ENCODE measurements at regions not wholly inside any gene's neighbourhood (a gene's known extent, or its start where the extent isn't known, plus 50 kb on each side); places are given as distances from the start of the nearest gene placed in this dataset.

DNA sequence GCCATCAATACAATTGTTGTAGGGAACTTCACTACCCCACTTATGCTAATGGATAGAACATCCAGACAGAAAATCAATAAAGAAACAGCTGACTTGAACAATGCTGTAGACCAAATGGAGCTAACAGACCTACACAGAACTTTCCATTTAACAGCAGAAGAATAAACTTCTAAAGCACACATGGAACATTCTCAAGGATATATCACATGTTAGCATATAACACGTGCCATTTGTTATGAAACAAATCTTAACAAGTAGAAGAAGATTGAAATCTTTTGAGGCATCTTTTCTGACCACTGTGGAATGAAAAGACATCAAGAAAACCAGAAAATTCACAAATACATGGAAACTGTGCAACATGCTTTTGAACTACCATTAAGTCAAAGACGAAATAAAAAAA, 62.5 kb upstream of the RNU6-8 start:
- peaks cover 9% of the 10 kb centered on the region; the same call in 1 of the 2 replicates for H3K9me3 ChIP-seq (ENCODE audit: insufficient read depth, low read length)
- TF ChIP-seq, protein P1, sequence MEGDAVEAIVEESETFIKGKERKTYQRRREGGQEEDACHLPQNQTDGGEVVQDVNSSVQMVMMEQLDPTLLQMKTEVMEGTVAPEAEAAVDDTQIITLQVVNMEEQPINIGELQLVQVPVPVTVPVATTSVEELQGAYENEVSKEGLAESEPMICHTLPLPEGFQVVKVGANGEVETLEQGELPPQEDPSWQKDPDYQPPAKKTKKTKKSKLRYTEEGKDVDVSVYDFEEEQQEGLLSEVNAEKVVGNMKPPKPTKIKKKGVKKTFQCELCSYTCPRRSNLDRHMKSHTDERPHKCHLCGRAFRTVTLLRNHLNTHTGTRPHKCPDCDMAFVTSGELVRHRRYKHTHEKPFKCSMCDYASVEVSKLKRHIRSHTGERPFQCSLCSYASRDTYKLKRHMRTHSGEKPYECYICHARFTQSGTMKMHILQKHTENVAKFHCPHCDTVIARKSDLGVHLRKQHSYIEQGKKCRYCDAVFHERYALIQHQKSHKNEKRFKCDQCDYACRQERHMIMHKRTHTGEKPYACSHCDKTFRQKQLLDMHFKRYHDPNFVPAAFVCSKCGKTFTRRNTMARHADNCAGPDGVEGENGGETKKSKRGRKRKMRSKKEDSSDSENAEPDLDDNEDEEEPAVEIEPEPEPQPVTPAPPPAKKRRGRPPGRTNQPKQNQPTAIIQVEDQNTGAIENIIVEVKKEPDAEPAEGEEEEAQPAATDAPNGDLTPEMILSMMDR (IDR thresholded peaks at IDR 0.05; ENCODE audit: insufficient read depth, low read length, poor library complexity, severe bottlenecking) = no peak
- no peak for TF ChIP-seq EZH2phosphoT487 (conservative IDR thresholded peaks at IDR 0.05; ENCODE audit: low read length)
- H3K27ac ChIP-seq (ENCODE audit: low read depth, low read length) = no peak overlapping the region
- H3K4me2 ChIP-seq (ENCODE audit: low read depth, low read length, poor library complexity, severe bottlenecking) = no peak overlapping the region
- H3K9me2 ChIP-seq (replicated peaks; ENCODE audit: insufficient read depth, low read length) = no peaks in the 10 kb centered on the region
- no peak overlapping the region for H3K9ac ChIP-seq (ENCODE audit: low read length)
- H3K4me3 ChIP-seq (ENCODE audit: insufficient read depth, low read length, poor library complexity, severe bottlenecking) = no peak overlapping the region
- no peaks in the 10 kb centered on the region for H3F3A ChIP-seq (ENCODE audit: insufficient read depth)
- no peaks in the 10 kb centered on the region for H3K27me3 ChIP-seq (ENCODE audit: low read length)
- no peaks in the 10 kb centered on the region for H4K20me1 ChIP-seq (ENCODE audit: low read depth, low read length)
- no peak overlapping the region for H2AFZ ChIP-seq (ENCODE audit: low read depth, low read length, severe bottlenecking)
- H3K36me3 ChIP-seq (ENCODE audit: low read length) = 0 out of 2 replicates have a peak, but pooled peaks cover 5% of the 10 kb centered on the region
- no peaks in the 10 kb centered on the region for H3K79me2 ChIP-seq (ENCODE audit: insufficient read depth, low read length)

DNA sequence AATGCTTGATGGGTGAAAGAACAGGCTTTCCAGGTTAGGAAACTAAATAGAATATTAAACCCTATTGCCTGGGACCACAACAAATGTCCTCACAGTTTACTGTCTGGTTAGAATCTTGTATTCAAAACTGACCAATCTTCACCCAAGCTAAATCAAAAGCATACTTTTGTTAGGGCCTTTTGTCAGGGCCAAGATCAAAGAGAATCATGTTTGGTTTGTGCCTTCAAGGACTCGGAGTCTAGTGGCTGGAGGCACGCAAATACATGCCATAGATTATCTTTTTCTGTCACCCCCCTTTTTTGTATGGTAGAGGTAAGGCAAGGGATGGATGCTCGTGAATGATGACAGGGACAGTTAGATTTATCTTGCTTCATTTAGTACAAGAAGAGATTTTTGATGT, 51.1 kb upstream of the AKAP6 start:
- H3K4me3 ChIP-seq (ENCODE audit: insufficient read depth, low read length, poor library complexity, severe bottlenecking) = no peak overlapping the region

More for the DNA sequence above, 51.1 kb upstream of the AKAP6 start:
- H3F3A ChIP-seq (ENCODE audit: insufficient read depth) = no peaks in the 10 kb centered on the region
- H3K27me3 ChIP-seq (ENCODE audit: low read length) = no peaks in the 10 kb centered on the region
- no peaks in the 10 kb centered on the region for H3K9me2 ChIP-seq (replicated peaks; ENCODE audit: insufficient read depth, low read length)
- H4K20me1 ChIP-seq (ENCODE audit: low read depth, low read length) = no peaks in the 10 kb centered on the region
- TF ChIP-seq EZH2phosphoT487 (conservative IDR thresholded peaks at IDR 0.05; ENCODE audit: low read length) = no peak
- TF ChIP-seq, protein P1 (IDR thresholded peaks at IDR 0.05; ENCODE audit: insufficient read depth, low read length, poor library complexity, severe bottlenecking) = no peak
- H3K9ac ChIP-seq (ENCODE audit: low read length) = no peak overlapping the region
- H3K9me3 ChIP-seq (ENCODE audit: insufficient read depth, low read length) = no peaks in the 10 kb centered on the region
- no peaks in the 10 kb centered on the region for H3K79me2 ChIP-seq (ENCODE audit: insufficient read depth, low read length)
- no peaks in the 10 kb centered on the region for H3K36me3 ChIP-seq (ENCODE audit: low read length)
- H2AFZ ChIP-seq (ENCODE audit: low read depth, low read length, severe bottlenecking) = no peak overlapping the region
- no peak overlapping the region for H3K4me2 ChIP-seq (ENCODE audit: low read depth, low read length, poor library complexity, severe bottlenecking)
- no peak overlapping the region for H3K27ac ChIP-seq (ENCODE audit: low read depth, low read length)
